Astrocyte (in vitro differentiated cells and primary cell): ENCODE measurements at regions not wholly inside any gene's neighbourhood (a gene's known extent, or its start where the extent isn't known, plus 50 kb on each side); places are given as distances from the start of the nearest gene placed in this dataset.

Source experiments
- DNase-seq: peaks from one replicate; pipeline ENCODE4 v3.0.0-alpha.2; 2010; ENCODE audit warnings: low read depth
- FAIRE-seq: peaks from 2 replicates; lab custom pipeline; 2011; peaks lifted over from hg19 to GRCh38; lab: Jason Lieb, UNC
- H2AFZ ChIP-seq: 2 replicates; pipeline ENCODE4 v1.6.0; 2012; ENCODE audit warnings: low read depth, low read length, inconsistent platforms
- H3K27ac ChIP-seq: 2 replicates; pipeline ENCODE4 v1.5.1; 2011; ENCODE audit warnings: low read depth, low read length, inconsistent platforms
- H3K27me3 ChIP-seq: 2 replicates; pipeline ENCODE4 v1.6.0; 2011; ENCODE audit warnings: low read length, inconsistent platforms; ENCODE audit not compliant: insufficient read depth
- H3K36me3 ChIP-seq: 2 replicates; pipeline ENCODE4 v1.5.1; 2011; ENCODE audit warnings: low read length, inconsistent platforms; ENCODE audit not compliant: insufficient read depth
- H3K4me1 ChIP-seq: 2 replicates; pipeline ENCODE4 v1.5.1; 2011; ENCODE audit warnings: low read length, inconsistent platforms; ENCODE audit not compliant: insufficient read depth
- H3K4me2 ChIP-seq: 2 replicates; pipeline ENCODE4 v1.6.0; 2012; ENCODE audit warnings: low read length, inconsistent platforms
- H3K4me3 ChIP-seq: 2 replicates; pipeline ENCODE4 v1.5.1; 2011; ENCODE audit warnings: low read depth, mild to moderate bottlenecking, low read length, inconsistent platforms; ENCODE audit not compliant: insufficient read depth
- H3K79me2 ChIP-seq: 2 replicates; pipeline ENCODE4 v1.6.0; 2012; ENCODE audit warnings: mild to moderate bottlenecking, low read length, inconsistent platforms; ENCODE audit not compliant: insufficient read depth
- H3K9ac ChIP-seq: 2 replicates; pipeline ENCODE4 v1.6.0; 2012; ENCODE audit warnings: mild to moderate bottlenecking, low read length, inconsistent platforms
- H3K9me3 ChIP-seq: 2 replicates; pipeline ENCODE4 v1.5.1; 2012; ENCODE audit warnings: low read depth, mild to moderate bottlenecking, low read length, inconsistent platforms; ENCODE audit not compliant: insufficient read depth
- H4K20me1 ChIP-seq: 2 replicates; pipeline ENCODE4 v1.6.0; 2012; ENCODE audit warnings: low read length, inconsistent platforms; ENCODE audit not compliant: insufficient read depth
- H3K27ac Mint-ChIP-seq: one replicate; pipeline ENCODE4 v1.8.0; 2021; ENCODE audit warnings: mild to moderate bottlenecking, mixed read lengths; ENCODE audit not compliant: unreplicated experiment
- H3K27me3 Mint-ChIP-seq: one replicate; pipeline ENCODE4 v1.8.0; 2021; ENCODE audit warnings: low read depth, mixed read lengths; ENCODE audit not compliant: unreplicated experiment
- H3K36me3 Mint-ChIP-seq: one replicate; pipeline ENCODE4 v1.8.0; 2021; ENCODE audit warnings: low read depth, mixed read lengths; ENCODE audit not compliant: unreplicated experiment
- H3K4me1 Mint-ChIP-seq: one replicate; pipeline ENCODE4 v1.8.0; 2021; ENCODE audit warnings: low read depth, mixed read lengths; ENCODE audit not compliant: unreplicated experiment
- H3K4me3 Mint-ChIP-seq: one replicate; pipeline ENCODE4 v1.8.0; 2021; ENCODE audit warnings: mild to moderate bottlenecking, moderate library complexity, mixed read lengths; ENCODE audit not compliant: unreplicated experiment
- H3K9me3 Mint-ChIP-seq: one replicate; pipeline ENCODE4 v1.8.0; 2021; ENCODE audit warnings: mild to moderate bottlenecking, mixed read lengths; ENCODE audit not compliant: unreplicated experiment
- EZH2 ChIP-seq: IDR thresholded peaks from 2 replicates; pipeline ENCODE4 v1.6.1; 2012; ENCODE audit warnings: mild to moderate bottlenecking, low read length, inconsistent platforms; ENCODE audit not compliant: insufficient read depth
- TF ChIP-seq, protein P1 (sequence below): IDR thresholded peaks from 2 replicates; pipeline ENCODE4 v1.5.1; 2011; ENCODE audit warnings: low read depth, mild to moderate bottlenecking, inconsistent platforms, low read length, moderate library complexity; ENCODE audit not compliant: insufficient read depth

DNA sequence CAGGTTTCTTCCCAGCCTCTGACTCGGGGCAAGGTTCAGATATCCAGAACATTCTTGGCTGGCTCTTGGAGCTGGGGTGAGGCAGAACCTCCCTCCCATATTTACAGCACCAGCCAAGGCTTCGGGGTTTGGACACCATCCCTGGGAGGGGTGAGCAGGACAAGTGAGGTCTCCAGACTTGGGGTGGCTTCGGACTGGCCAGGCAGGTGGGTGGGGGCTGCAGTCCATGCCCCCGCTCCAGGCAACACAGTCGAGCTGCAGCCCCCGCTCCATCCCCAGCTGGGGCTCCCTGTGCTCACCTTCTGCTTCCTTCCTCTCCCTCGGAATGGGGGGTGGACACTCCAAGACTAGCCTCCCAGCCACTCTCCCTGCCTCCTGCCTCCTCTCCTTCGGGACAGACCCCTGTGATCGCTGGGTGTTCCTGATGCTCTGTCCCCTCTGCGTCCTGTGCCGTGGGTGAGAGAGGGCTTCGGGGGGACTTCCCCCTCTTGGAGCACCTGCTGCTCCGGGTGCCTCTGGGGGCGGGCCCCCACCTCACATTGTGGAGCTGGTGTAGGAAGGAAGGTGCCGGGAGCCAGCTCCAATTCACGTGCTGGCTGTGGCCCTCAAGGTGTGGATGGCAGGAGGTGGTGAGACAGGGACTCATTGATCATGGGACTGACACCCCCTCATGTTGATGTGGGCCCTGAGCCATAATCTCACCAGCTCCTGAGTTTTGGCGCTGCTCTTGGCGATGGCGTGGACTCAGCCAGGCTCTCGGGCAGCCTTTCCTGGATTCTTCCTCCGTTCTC, 189.2 kb downstream of the SEC14L1 start:
- no peaks in the 10 kb centered on the region for H3K36me3 ChIP-seq
- no peak overlapping the region for H3K4me2 ChIP-seq
- H3K9me3 ChIP-seq, result no peaks in the 10 kb centered on the region
- TF ChIP-seq, protein P1, sequence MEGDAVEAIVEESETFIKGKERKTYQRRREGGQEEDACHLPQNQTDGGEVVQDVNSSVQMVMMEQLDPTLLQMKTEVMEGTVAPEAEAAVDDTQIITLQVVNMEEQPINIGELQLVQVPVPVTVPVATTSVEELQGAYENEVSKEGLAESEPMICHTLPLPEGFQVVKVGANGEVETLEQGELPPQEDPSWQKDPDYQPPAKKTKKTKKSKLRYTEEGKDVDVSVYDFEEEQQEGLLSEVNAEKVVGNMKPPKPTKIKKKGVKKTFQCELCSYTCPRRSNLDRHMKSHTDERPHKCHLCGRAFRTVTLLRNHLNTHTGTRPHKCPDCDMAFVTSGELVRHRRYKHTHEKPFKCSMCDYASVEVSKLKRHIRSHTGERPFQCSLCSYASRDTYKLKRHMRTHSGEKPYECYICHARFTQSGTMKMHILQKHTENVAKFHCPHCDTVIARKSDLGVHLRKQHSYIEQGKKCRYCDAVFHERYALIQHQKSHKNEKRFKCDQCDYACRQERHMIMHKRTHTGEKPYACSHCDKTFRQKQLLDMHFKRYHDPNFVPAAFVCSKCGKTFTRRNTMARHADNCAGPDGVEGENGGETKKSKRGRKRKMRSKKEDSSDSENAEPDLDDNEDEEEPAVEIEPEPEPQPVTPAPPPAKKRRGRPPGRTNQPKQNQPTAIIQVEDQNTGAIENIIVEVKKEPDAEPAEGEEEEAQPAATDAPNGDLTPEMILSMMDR, result no peak
- TF ChIP-seq EZH2, result no peak
- H3K27me3 ChIP-seq, result no peaks in the 10 kb centered on the region
- FAIRE-seq (no peak), DNase-seq (no peak)
- H3K4me3 ChIP-seq, result no peak overlapping the region
- Mint-ChIP-seq H3K27ac (no peak overlapping the region), H3K4me3 (no peak overlapping the region), H3K4me1 (peaks cover 17% of the 10 kb centered on the region), H3K9me3 (no peaks in the 10 kb centered on the region), H3K36me3 (no peaks in the 10 kb centered on the region), H3K27me3 (peaks cover 11% of the 10 kb centered on the region)
- peaks cover 51% of the 10 kb centered on the region for H4K20me1 ChIP-seq
- no peak overlapping the region for H3K27ac ChIP-seq
- no peak overlapping the region for H3K9ac ChIP-seq
- no peak overlapping the region for H2AFZ ChIP-seq
- peaks cover 72% of the 10 kb centered on the region for H3K79me2 ChIP-seq
- H3K4me1 ChIP-seq, result peaks cover 34% of the 10 kb centered on the region

DNA sequence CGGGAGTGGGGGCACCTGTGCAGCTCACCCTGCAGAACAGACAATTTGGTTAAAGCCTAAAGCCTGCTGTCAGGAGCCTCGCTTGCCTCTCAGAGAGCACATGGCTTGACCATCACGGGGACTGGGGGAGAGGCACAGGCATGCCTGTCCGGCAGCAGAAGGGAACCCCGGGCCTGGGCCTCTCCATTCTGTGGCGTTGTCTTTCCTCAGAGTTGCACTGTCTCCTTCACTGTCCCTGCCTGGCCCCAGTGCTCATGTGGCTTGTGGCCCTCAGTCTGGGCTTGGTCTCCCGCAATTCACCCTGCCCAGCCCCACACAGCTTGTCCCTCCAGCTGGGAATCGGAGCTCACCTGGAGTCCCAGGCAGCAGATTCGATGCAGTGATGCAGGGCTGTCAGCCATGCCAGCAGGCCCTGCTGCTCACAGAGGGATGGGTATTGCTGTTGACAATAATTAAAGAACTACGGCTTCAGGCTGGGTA, 189.9 kb downstream of the SEC14L1 start:
- peaks cover 11% of the 10 kb centered on the region for H3K27me3 Mint-ChIP-seq
- no peaks in the 10 kb centered on the region for H3K9me3 Mint-ChIP-seq
- no peaks in the 10 kb centered on the region for H3K27me3 ChIP-seq
- H3K4me1 Mint-ChIP-seq, result peaks cover 13% of the 10 kb centered on the region
- H2AFZ ChIP-seq, result no peak overlapping the region
- H3K27ac ChIP-seq, result no peak overlapping the region
- peaks cover 30% of the 10 kb centered on the region for H3K4me1 ChIP-seq
- H3K9ac ChIP-seq, result no peak overlapping the region
- no peaks in the 10 kb centered on the region for H3K9me3 ChIP-seq
- H3K4me3 ChIP-seq, result no peak overlapping the region
- peaks cover 47% of the 10 kb centered on the region for H4K20me1 ChIP-seq
- H3K4me3 Mint-ChIP-seq, result no peak overlapping the region
- no peak overlapping the region for H3K4me2 ChIP-seq
- DNase-seq (no peak), FAIRE-seq (no peak)
- H3K36me3 Mint-ChIP-seq, result no peaks in the 10 kb centered on the region
- TF ChIP-seq EZH2, result no peak
- TF ChIP-seq, protein P1, result no peak
- H3K27ac Mint-ChIP-seq, result no peak overlapping the region
- H3K36me3 ChIP-seq, result no peaks in the 10 kb centered on the region
- H3K79me2 ChIP-seq, result peaks cover 73% of the 10 kb centered on the region
